ENCODE measurements at regions not wholly inside any gene's neighbourhood (a gene's known extent, or its start where the extent isn't known, plus 50 kb on each side); places are given as distances from the start of the nearest gene placed in this dataset.

- peak overlapping the region; percentile 55 for H3K27ac Mint-ChIP-seq (ENCODE audit: unreplicated experiment)
- TF ChIP-seq CTCF (IDR thresholded peaks at IDR 0.05; ENCODE audit: partially characterized antibody, unreplicated experiment), result no peak
- no peak overlapping the region for H3K4me3 Mint-ChIP-seq (ENCODE audit: unreplicated experiment)
- H3K4me1 Mint-ChIP-seq (ENCODE audit: low read depth, unreplicated experiment), result peaks cover 12% of the 10 kb centered on the region
- no peaks in the 10 kb centered on the region for H3K9me3 Mint-ChIP-seq (ENCODE audit: unreplicated experiment)
- no peaks in the 10 kb centered on the region for H3K27me3 Mint-ChIP-seq (ENCODE audit: unreplicated experiment)
- H3K36me3 Mint-ChIP-seq (ENCODE audit: unreplicated experiment), result no peaks in the 10 kb centered on the region
- DNase-seq, result no peak
Measured at GRCh38 chr6:227812-228338, 64.4 kb upstream of the DUSP22 start.

DNA sequence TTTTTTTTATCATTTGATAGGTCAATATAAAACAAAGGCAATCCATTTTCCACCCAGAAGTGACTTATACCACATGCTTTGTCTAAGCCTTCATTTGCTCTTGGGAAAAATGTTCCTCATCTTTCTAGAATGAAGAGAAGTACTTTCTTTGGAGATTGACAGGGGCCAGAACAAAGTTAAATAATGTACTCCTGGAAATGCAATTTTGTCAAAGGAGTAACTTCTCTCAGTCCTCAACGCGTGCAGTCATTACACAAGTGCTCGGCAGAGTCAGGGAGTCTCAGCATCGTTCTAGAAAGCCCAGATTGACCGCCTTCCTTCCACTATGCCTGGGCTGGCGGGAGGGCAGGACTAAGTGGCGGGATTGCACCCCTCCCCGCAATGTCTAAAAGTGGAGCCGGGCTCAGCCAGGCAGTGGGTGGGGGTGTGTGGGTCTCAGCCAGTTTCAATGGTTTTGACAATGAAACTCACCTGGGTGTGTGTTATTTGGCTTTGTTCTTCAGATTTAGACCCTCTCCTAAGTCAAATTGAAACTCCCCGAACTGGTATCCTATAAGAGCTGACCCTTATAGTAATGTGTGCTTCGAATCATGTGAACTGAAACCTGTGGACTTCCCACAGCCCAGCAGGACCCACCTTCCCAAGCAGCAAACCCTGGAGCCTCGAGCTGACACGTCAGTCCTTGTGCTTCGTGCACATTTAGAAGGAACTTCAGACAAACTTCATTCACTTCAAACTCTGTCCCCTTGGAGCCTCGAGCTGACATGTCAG is 63.2 kb upstream of the DUSP22 start:
- no peaks in the 10 kb centered on the region for H3K27me3 Mint-ChIP-seq (ENCODE audit: unreplicated experiment)
- H3K36me3 Mint-ChIP-seq (ENCODE audit: unreplicated experiment), result no peaks in the 10 kb centered on the region
- H3K4me1 Mint-ChIP-seq (ENCODE audit: low read depth, unreplicated experiment), result peaks cover 12% of the 10 kb centered on the region
- no peak for TF ChIP-seq CTCF (IDR thresholded peaks at IDR 0.05; ENCODE audit: partially characterized antibody, unreplicated experiment)
- H3K4me3 Mint-ChIP-seq (ENCODE audit: unreplicated experiment), result no peak overlapping the region
- H3K27ac Mint-ChIP-seq (ENCODE audit: unreplicated experiment), result no peak overlapping the region
- DNase-seq, result no peak
- H3K9me3 Mint-ChIP-seq (ENCODE audit: unreplicated experiment), result no peaks in the 10 kb centered on the region

- Mint-ChIP-seq H3K9me3 (ENCODE audit: unreplicated experiment) (no peaks in the 10 kb centered on the region), H3K27me3 (ENCODE audit: unreplicated experiment) (peaks cover 1% of the 10 kb centered on the region), H3K4me3 (ENCODE audit: unreplicated experiment) (no peak overlapping the region)
Measured at GRCh38 chr6:231779-232178, 60.5 kb upstream of the DUSP22 start.

GRCh38 chr6:232982-233640 is 59.2 kb upstream of the DUSP22 start:
- no peaks in the 10 kb centered on the region for H3K9me3 Mint-ChIP-seq (ENCODE audit: unreplicated experiment)
- DNase-seq, result no peak
- H3K4me1 Mint-ChIP-seq (ENCODE audit: low read depth, unreplicated experiment), result peaks cover 9% of the 10 kb centered on the region
- H3K36me3 Mint-ChIP-seq (ENCODE audit: unreplicated experiment), result no peaks in the 10 kb centered on the region
- H3K4me3 Mint-ChIP-seq (ENCODE audit: unreplicated experiment), result no peak overlapping the region
- peaks cover 1% of the 10 kb centered on the region for H3K27me3 Mint-ChIP-seq (ENCODE audit: unreplicated experiment)
- H3K27ac Mint-ChIP-seq (ENCODE audit: unreplicated experiment), result no peak overlapping the region
- TF ChIP-seq CTCF (IDR thresholded peaks at IDR 0.05; ENCODE audit: partially characterized antibody, unreplicated experiment), result no peak

More at GRCh38 chr6:231779-232178, 60.5 kb upstream of the DUSP22 start:
- no peak for DNase-seq
- no peaks in the 10 kb centered on the region for H3K36me3 Mint-ChIP-seq (ENCODE audit: unreplicated experiment)
- peaks cover 18% of the 10 kb centered on the region for H3K4me1 Mint-ChIP-seq (ENCODE audit: low read depth, unreplicated experiment)
- no peak overlapping the region for H3K27ac Mint-ChIP-seq (ENCODE audit: unreplicated experiment)
- no peak for TF ChIP-seq CTCF (IDR thresholded peaks at IDR 0.05; ENCODE audit: partially characterized antibody, unreplicated experiment)

Data from glutamatergic neuron (in vitro differentiated cells).